IMR-90 (cell line): ENCODE measurements at regions not wholly inside any gene's neighbourhood (a gene's known extent, or its start where the extent isn't known, plus 50 kb on each side); places are given as distances from the start of the nearest gene placed in this dataset.

Source experiments
- ATAC-seq: fragments of 200-7000 bp; cut with Tn5 transposase; 2 replicates; pipeline ENCODE4 v1.9.1; 2020; ENCODE audit warnings: low read depth, mild to moderate bottlenecking, moderate library complexity
- BruUV-seq: library from RNA; stranded (reverse); fragments of 400-500 nt; replicated peaks from 2 replicates; lab custom pipeline; 2021; lab: Mats Ljungman, UMichigan
- CTCF ChIA-PET: fragments of 300-600 bp; formaldehyde crosslinking; extraction: SDS; loops from one replicate; lab custom pipeline; 2021; ENCODE audit warnings: antibody characterized with exemption; lab: Yijun Ruan, JAX
- POLR2A ChIA-PET: fragments of 300-600 bp; sonication (Branson Sonifier 250); formaldehyde crosslinking; loops from one replicate; lab custom pipeline; 2022; ENCODE audit warnings: antibody characterized with exemption; ENCODE audit not compliant: unreplicated experiment; lab: Charles Lee
- DNase-seq: peaks from one replicate; pipeline ENCODE4 v3.0.0; 2013
- H2AFZ ChIP-seq: replicated peaks from 2 replicates; pipeline ENCODE3; 2013; ENCODE audit warnings: low read length, mild to moderate bottlenecking; ENCODE audit not compliant: poor library complexity
- H2AK5ac ChIP-seq: 2 replicates; pipeline ENCODE4 v1.6.1; 2013; ENCODE audit warnings: low read depth, low read length, inconsistent platforms
- H2AK9ac ChIP-seq: replicated peaks from 2 replicates; pipeline ENCODE3; 2013; ENCODE audit warnings: mild to moderate bottlenecking, low read depth, low read length, moderate library complexity; ENCODE audit not compliant: poor library complexity
- H2BK120ac ChIP-seq: 2 replicates; pipeline ENCODE4 v1.6.1; 2013; ENCODE audit warnings: low read depth, low read length, inconsistent platforms
- H2BK15ac ChIP-seq: 3 replicates; pipeline ENCODE4 v1.6.1; 2013; ENCODE audit warnings: low read depth, low read length, inconsistent platforms
- H2BK20ac ChIP-seq: 2 replicates; pipeline ENCODE4 v1.6.1; 2013; ENCODE audit warnings: low read depth, mild to moderate bottlenecking, inconsistent platforms, low read length, moderate library complexity
- H2BK5ac ChIP-seq: 2 replicates; pipeline ENCODE4 v1.6.1; 2013; ENCODE audit warnings: mild to moderate bottlenecking, low read depth, low read length, inconsistent platforms; ENCODE audit not compliant: poor library complexity, severe bottlenecking
- H3K14ac ChIP-seq: replicated peaks from 2 replicates; pipeline ENCODE4 v1.6.1; 2013; ENCODE audit warnings: low read depth, low read length, inconsistent platforms
- H3K18ac ChIP-seq: 2 replicates; pipeline ENCODE4 v1.6.1; 2013; ENCODE audit warnings: low read depth, low read length, control low read depth
- H3K23ac ChIP-seq: 2 replicates; pipeline ENCODE4 v1.6.1; 2013; ENCODE audit warnings: low read depth, low read length, inconsistent platforms
- H3K27ac ChIP-seq: 2 replicates; pipeline ENCODE4 v1.5.1; 2013; ENCODE audit warnings: mild to moderate bottlenecking, control low read depth, low read length; ENCODE audit not compliant: insufficient read depth
- H3K27me3 ChIP-seq: 2 replicates; pipeline ENCODE4 v1.6.1; 2013; ENCODE audit warnings: low read length; ENCODE audit not compliant: control insufficient read depth, insufficient read depth
- H3K36me3 ChIP-seq: 2 replicates; pipeline ENCODE4 v1.6.1; 2013; ENCODE audit warnings: low read length, mixed read lengths; ENCODE audit not compliant: control insufficient read depth, insufficient read depth
- H3K4ac ChIP-seq: 2 replicates; pipeline ENCODE4 v1.6.1; 2013; ENCODE audit warnings: low read depth, low read length, inconsistent platforms
- H3K4me1 ChIP-seq: 2 replicates; pipeline ENCODE4 v1.6.1; 2013; ENCODE audit warnings: low read length, mixed read lengths; ENCODE audit not compliant: control insufficient read depth, insufficient read depth
- H3K4me2 ChIP-seq: 2 replicates; pipeline ENCODE4 v1.6.1; 2013; ENCODE audit warnings: low read depth, mild to moderate bottlenecking, control low read depth, low read length, moderate library complexity
- H3K4me3 ChIP-seq: 2 replicates; pipeline ENCODE4 v1.5.1; 2013; ENCODE audit warnings: low read depth, mild to moderate bottlenecking, control low read depth, low read length, moderate library complexity; ENCODE audit not compliant: insufficient read depth
- H3K56ac ChIP-seq: 2 replicates; pipeline ENCODE4 v1.6.1; 2013; ENCODE audit warnings: low read length, inconsistent platforms; ENCODE audit not compliant: insufficient read depth; ENCODE audit errors: extremely low read depth
- H3K79me1 ChIP-seq, 2 experiments: 2 replicates each; pipeline ENCODE4 v1.6.1; 2013; ENCODE audit warnings: low read length in 2 of 2, inconsistent platforms in 1 of 2, low read depth in 1 of 2
- H3K9ac ChIP-seq: 2 replicates; pipeline ENCODE4 v1.6.1; 2013; ENCODE audit warnings: low read depth, low read length, control low read depth
- H3K9me1 ChIP-seq: 2 replicates; pipeline ENCODE4 v1.6.1; 2013; ENCODE audit warnings: low read length, inconsistent platforms; ENCODE audit not compliant: insufficient read depth
- H3K9me3 ChIP-seq: 2 replicates; pipeline ENCODE4 v1.6.1; 2013; ENCODE audit warnings: low read length; ENCODE audit not compliant: control insufficient read depth, insufficient read depth
- H4K20me1 ChIP-seq: 2 replicates; pipeline ENCODE4 v1.6.1; 2013; ENCODE audit warnings: low read length, inconsistent platforms; ENCODE audit not compliant: insufficient read depth
- H4K5ac ChIP-seq: 2 replicates; pipeline ENCODE4 v1.6.1; 2013; ENCODE audit warnings: mild to moderate bottlenecking, low read depth, low read length, control low read depth
- H4K8ac ChIP-seq, 2 experiments: 2 replicates each; pipeline ENCODE4 v1.6.1; 2013; ENCODE audit warnings: low read depth in 2 of 2, low read length in 2 of 2, control low read depth in 1 of 2, inconsistent platforms in 1 of 2
- H4K91ac ChIP-seq: 2 replicates; pipeline ENCODE4 v1.6.1; 2013; ENCODE audit warnings: low read depth, low read length, inconsistent platforms; ENCODE audit not compliant: insufficient read depth
- CTCF ChIP-seq: conservative IDR thresholded peaks from 2 replicates; pipeline ENCODE4 v1.5.1; 2012; ENCODE audit warnings: mild to moderate bottlenecking, low read depth, low read length, improper control_type of control experiment
- FOS ChIP-seq: fragments of 150-350 bp; IDR thresholded peaks from 2 replicates; pipeline ENCODE4 v1.6.1; 2016; ENCODE audit warnings: low read depth, low read length
- MAZ ChIP-seq: IDR thresholded peaks from 2 replicates; pipeline ENCODE4 v1.6.1; 2012; ENCODE audit warnings: low read depth, mild to moderate bottlenecking, low read length, improper control_type of control experiment, moderate library complexity, borderline replicate concordance
- MXI1 ChIP-seq: IDR thresholded peaks from 2 replicates; pipeline ENCODE4 v1.6.1; 2012; ENCODE audit warnings: low read depth, mild to moderate bottlenecking, low read length, moderate library complexity, borderline replicate concordance
- SMC3 ChIP-seq: fragments of 150-350 bp; IDR thresholded peaks from 2 replicates; pipeline ENCODE4 v1.6.1; 2016; ENCODE audit warnings: low read depth, mild to moderate bottlenecking, antibody characterized with exemption, low read length, moderate library complexity
- WGBS, 2 experiments: methylation state at CpG; one replicate each; pipeline versions ENCODE4 v1.1.5 to v1.1.7; 2013; ENCODE audit warnings: missing lambda C conversion rate in 2 of 2; ENCODE audit not compliant: insufficient read length in 1 of 2; ENCODE audit errors: extremely low coverage in 2 of 2; 5-methylcytosine and 5-hydroxymethylcytosine counted together
- dilution Hi-C: fragments of 300-500 bp; cut with HindIII; formaldehyde crosslinking; loops from one replicate; pipeline ENCODE4 v1.14.3; 2018; ENCODE audit warnings: low sequenced_read_pairs; ENCODE audit not compliant: unreplicated experiment
- in situ Hi-C: fragments of 300-500 bp; cut with MboI; formaldehyde crosslinking; loops from 3 replicates; pipeline ENCODE4 v1.14.3; 2019; ENCODE audit warnings: low sequenced_read_pairs, inconsistent platforms, mixed read lengths
- intact Hi-C: fragments of 100-400 bp; cut with micrococcal nuclease; formaldehyde crosslinking; loops from 2 replicates; pipeline ENCODE4 v1.10.0; 2022
- TF ChIP-seq, protein P1 (sequence below): fragments of 150-350 bp; IDR thresholded peaks from 2 replicates; pipeline ENCODE4 v1.6.1; 2017; ENCODE audit warnings: mild to moderate bottlenecking, antibody characterized with exemption, low read length, low read depth
- TF ChIP-seq, protein P2 (sequence below): fragments of 150-350 bp; IDR thresholded peaks from 2 replicates; pipeline ENCODE4 v1.6.1; 2016; ENCODE audit warnings: low read depth, mild to moderate bottlenecking, low read length, moderate library complexity, borderline replicate concordance

DNA sequence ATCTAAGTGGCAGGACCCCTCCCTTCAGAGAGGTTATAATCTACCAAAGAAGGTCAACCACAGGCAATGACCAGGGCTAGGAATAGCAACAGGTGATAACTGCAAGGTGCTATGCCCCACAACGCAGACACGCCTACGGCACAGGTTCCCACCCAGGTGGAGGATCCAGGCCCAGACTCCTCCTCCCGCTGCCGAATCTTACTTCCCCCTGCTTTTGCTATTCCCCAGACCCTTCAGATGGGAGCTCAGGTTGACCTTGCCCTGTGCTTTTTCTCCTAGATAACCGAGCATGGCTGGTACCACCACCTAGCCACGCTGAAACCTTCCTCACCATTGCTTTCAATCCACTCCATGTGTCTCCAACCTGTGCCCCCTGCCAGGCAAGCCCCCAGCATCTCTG, 142.2 kb upstream of the IGF1R start:
- in situ Hi-C loops (no loop called here), intact Hi-C loops (no loop called here), dilution Hi-C loops (no loop called here)
- no peak overlapping the region for H4K5ac ChIP-seq
- no peak overlapping the region for H2BK20ac ChIP-seq
- no peak overlapping the region for H4K8ac ChIP-seq
- no peak overlapping the region for H2AFZ ChIP-seq
- no peak overlapping the region for H3K9ac ChIP-seq
- no peak overlapping the region for H2BK5ac ChIP-seq
- H3K4me3 ChIP-seq, result no peak overlapping the region
- H3K4me1 ChIP-seq, result peaks cover 18% of the 10 kb centered on the region; the same call in 1 of the 2 replicates
- no peak overlapping the region; the same call in 1 of the 2 replicates for H3K56ac ChIP-seq
- peaks cover 3% of the 10 kb centered on the region; the same call in 1 of the 2 replicates for H3K9me1 ChIP-seq
- no peak for ATAC-seq
- DNase-seq, result no peak
- peak overlapping the region; percentile 20; the same call in 1 of the 2 replicates for H3K27ac ChIP-seq
- no peak overlapping the region for H4K91ac ChIP-seq
- BruUV-seq, result no TSS peak
- TF ChIP-seq SMC3 (no peak), MXI1 (no peak), FOS (no peak), CTCF (no peak), MAZ (no peak)
- TF ChIP-seq, protein P1, sequence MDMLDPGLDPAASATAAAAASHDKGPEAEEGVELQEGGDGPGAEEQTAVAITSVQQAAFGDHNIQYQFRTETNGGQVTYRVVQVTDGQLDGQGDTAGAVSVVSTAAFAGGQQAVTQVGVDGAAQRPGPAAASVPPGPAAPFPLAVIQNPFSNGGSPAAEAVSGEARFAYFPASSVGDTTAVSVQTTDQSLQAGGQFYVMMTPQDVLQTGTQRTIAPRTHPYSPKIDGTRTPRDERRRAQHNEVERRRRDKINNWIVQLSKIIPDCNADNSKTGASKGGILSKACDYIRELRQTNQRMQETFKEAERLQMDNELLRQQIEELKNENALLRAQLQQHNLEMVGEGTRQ, result no peak
- TF ChIP-seq, protein P2, sequence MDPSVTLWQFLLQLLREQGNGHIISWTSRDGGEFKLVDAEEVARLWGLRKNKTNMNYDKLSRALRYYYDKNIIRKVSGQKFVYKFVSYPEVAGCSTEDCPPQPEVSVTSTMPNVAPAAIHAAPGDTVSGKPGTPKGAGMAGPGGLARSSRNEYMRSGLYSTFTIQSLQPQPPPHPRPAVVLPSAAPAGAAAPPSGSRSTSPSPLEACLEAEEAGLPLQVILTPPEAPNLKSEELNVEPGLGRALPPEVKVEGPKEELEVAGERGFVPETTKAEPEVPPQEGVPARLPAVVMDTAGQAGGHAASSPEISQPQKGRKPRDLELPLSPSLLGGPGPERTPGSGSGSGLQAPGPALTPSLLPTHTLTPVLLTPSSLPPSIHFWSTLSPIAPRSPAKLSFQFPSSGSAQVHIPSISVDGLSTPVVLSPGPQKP, result no peak
- H3K4ac ChIP-seq, result no peak overlapping the region
- no peak overlapping the region for H2AK5ac ChIP-seq
- no peaks in the 10 kb centered on the region for H3K9me3 ChIP-seq
- CTCF ChIA-PET, result no interaction called here
- peaks cover 16% of the 10 kb centered on the region for H3K27me3 ChIP-seq
- H3K14ac ChIP-seq, result no peak overlapping the region
- no peak overlapping the region for H3K23ac ChIP-seq
- H2BK15ac ChIP-seq, result 0 out of 3 replicates have a peak overlapping the region, but pooled peaks have one; percentile 5
- no peak overlapping the region for H2BK120ac ChIP-seq
- POLR2A ChIA-PET, result no interaction called here
- H4K20me1 ChIP-seq, result no peaks in the 10 kb centered on the region
- H3K4me2 ChIP-seq, result no peak overlapping the region
- no peak overlapping the region; the same call in 1 of the 2 replicates for H3K18ac ChIP-seq
- 81% methylated on average over 4 of the region's 7 CpGs; no CpG with 5 or more reads in 1 of the 2 experiments for WGBS, 2 experiments
- H3K36me3 ChIP-seq, result no peaks in the 10 kb centered on the region
- H2AK9ac ChIP-seq, result no peak overlapping the region
- no peaks in the 10 kb centered on the region for H3K79me1 ChIP-seq
